ENCODE measurements at regions not wholly inside any gene's neighbourhood (a gene's known extent, or its start where the extent isn't known, plus 50 kb on each side); places are given as distances from the start of the nearest gene placed in this dataset.

GRCh38 chr5:24365406-24365805 is 279.4 kb downstream of the CDH10 start:
- DNase-seq (ENCODE audit: low read depth), result peak; percentile 1
- H3K4me3 ChIP-seq (ENCODE audit: low read depth, low read length), result no peak overlapping the region
- TF ChIP-seq CTCF (conservative IDR thresholded peaks at IDR 0.05; ENCODE audit: low read depth, low read length), result no peak

- DNase-seq (ENCODE audit: low read depth), result no peak
- H3K4me3 ChIP-seq (ENCODE audit: low read depth, low read length), result no peak overlapping the region
- no peak for TF ChIP-seq CTCF (conservative IDR thresholded peaks at IDR 0.05; ENCODE audit: low read depth, low read length)
These were observed 277.6 kb downstream of the CDH10 start for GRCh38 chr5:24367216-24367615.

GRCh38 chr5:24368115-24368514 is 276.7 kb downstream of the CDH10 start:
- H3K4me3 ChIP-seq (ENCODE audit: low read depth, low read length), result no peak overlapping the region
- no peak for TF ChIP-seq CTCF (conservative IDR thresholded peaks at IDR 0.05; ENCODE audit: low read depth, low read length)
- no peak for DNase-seq (ENCODE audit: low read depth)

- H3K4me3 ChIP-seq (ENCODE audit: low read depth, low read length), result no peak overlapping the region
- DNase-seq (ENCODE audit: low read depth), result no peak
- TF ChIP-seq CTCF (conservative IDR thresholded peaks at IDR 0.05; ENCODE audit: low read depth, low read length), result no peak
These were observed 268.6 kb downstream of the CDH10 start for GRCh38 chr5:24376210-24376609.

GRCh38 chr5:24376616-24377015 is 268.2 kb downstream of the CDH10 start:
- no peak for TF ChIP-seq CTCF (conservative IDR thresholded peaks at IDR 0.05; ENCODE audit: low read depth, low read length)

GRCh38 chr5:24381861-24382489 is 262.8 kb downstream of the CDH10 start:
- DNase-seq (ENCODE audit: low read depth), result peak; percentile 15
- no peak overlapping the region for H3K4me3 ChIP-seq (ENCODE audit: low read depth, low read length)
- TF ChIP-seq CTCF (conservative IDR thresholded peaks at IDR 0.05; ENCODE audit: low read depth, low read length), result no peak

More at GRCh38 chr5:24376616-24377015, 268.2 kb downstream of the CDH10 start:
- H3K4me3 ChIP-seq (ENCODE audit: low read depth, low read length), result no peak overlapping the region
- no peak for DNase-seq (ENCODE audit: low read depth)

- no peak overlapping the region for H3K4me3 ChIP-seq (ENCODE audit: low read depth, low read length)
- no peak for DNase-seq (ENCODE audit: low read depth)
- no peak for TF ChIP-seq CTCF (conservative IDR thresholded peaks at IDR 0.05; ENCODE audit: low read depth, low read length)
These were observed 259.7 kb downstream of the CDH10 start for GRCh38 chr5:24385070-24385469.

All from choroid plexus epithelial cell (primary cell).